GM19438 (cell line): ENCODE measurements at regions not wholly inside any gene's neighbourhood (a gene's known extent, or its start where the extent isn't known, plus 50 kb on each side); places are given as distances from the start of the nearest gene placed in this dataset.

Experiments
- ATAC-seq: cut with Tn5 transposase; IDR thresholded peaks from one replicate; pipeline ENCODE4 v1.9.1; 2021; ENCODE audit warnings: low read depth; ENCODE audit not compliant: unreplicated experiment

GRCh38 chrX:20639115-20639514 lies 372.4 kb upstream of the RPS6KA3 start:
- ATAC-seq = no peak

GRCh38 chrX:20637351-20637750 lies 370.6 kb upstream of the RPS6KA3 start:
- no peak for ATAC-seq

GRCh38 chrX:20633451-20633850 lies 366.7 kb upstream of the RPS6KA3 start:
- ATAC-seq = no peak

GRCh38 chrX:20623448-20623847 lies 356.7 kb upstream of the RPS6KA3 start:
- ATAC-seq = no peak

- ATAC-seq = no peak
These were observed 353.6 kb upstream of the RPS6KA3 start for GRCh38 chrX:20620306-20620705.

- no peak for ATAC-seq
These were observed 343.3 kb upstream of the RPS6KA3 start for GRCh38 chrX:20609916-20610415.

- no peak for ATAC-seq
These were observed 340.1 kb upstream of the RPS6KA3 start for GRCh38 chrX:20606831-20607230.

- no peak for ATAC-seq
These were observed 330.1 kb upstream of the RPS6KA3 start for GRCh38 chrX:20596856-20597255.

- ATAC-seq = no peak
These were observed 329.3 kb upstream of the RPS6KA3 start for GRCh38 chrX:20595928-20596575.

GRCh38 chrX:20594985-20595384 lies 328.3 kb upstream of the RPS6KA3 start:
- ATAC-seq = no peak

- ATAC-seq = no peak
These were observed 327.1 kb upstream of the RPS6KA3 start for GRCh38 chrX:20593836-20594235.

GRCh38 chrX:20593402-20593801 lies 326.7 kb upstream of the RPS6KA3 start:
- no peak for ATAC-seq

- no peak for ATAC-seq
These were observed 324.5 kb upstream of the RPS6KA3 start for GRCh38 chrX:20591246-20591645.

- no peak for ATAC-seq
These were observed 319.1 kb upstream of the RPS6KA3 start for GRCh38 chrX:20585782-20586181.

GRCh38 chrX:20571611-20572010 lies 304.9 kb upstream of the RPS6KA3 start:
- no peak for ATAC-seq

- ATAC-seq = no peak
These were observed 300.4 kb upstream of the RPS6KA3 start for GRCh38 chrX:20567108-20567507.

- ATAC-seq = no peak
These were observed 280.9 kb upstream of the RPS6KA3 start for GRCh38 chrX:20547611-20548051.

GRCh38 chrX:20545538-20545937 lies 278.8 kb upstream of the RPS6KA3 start:
- ATAC-seq = no peak

GRCh38 chrX:20542072-20542471 lies 275.4 kb upstream of the RPS6KA3 start:
- ATAC-seq = no peak

GRCh38 chrX:20538974-20539373 lies 272.3 kb upstream of the RPS6KA3 start:
- ATAC-seq = no peak

- ATAC-seq = no peak
These were observed 265.0 kb upstream of the RPS6KA3 start for GRCh38 chrX:20531667-20532066.

GRCh38 chrX:20530406-20530921 lies 263.8 kb upstream of the RPS6KA3 start:
- no peak for ATAC-seq
